GM12878 (cell line): ENCODE measurements at regions not wholly inside any gene's neighbourhood (a gene's known extent, or its start where the extent isn't known, plus 50 kb on each side); places are given as distances from the start of the nearest gene placed in this dataset.

Experiments
- ATAC-seq: fragments of 200-7000 bp; cut with Tn5 transposase; 3 replicates; pipeline ENCODE4 v1.9.1; 2020; ENCODE audit warnings: mild to moderate bottlenecking, moderate library complexity
- BruUV-seq: library from RNA; stranded (reverse); fragments of 400-500 nt; replicated peaks from 2 replicates; lab custom pipeline; 2021; lab: Mats Ljungman, UMichigan
- CTCF ChIA-PET: fragments of 300-600 bp; sonication (Branson Sonifier 250); formaldehyde crosslinking; extraction: SDS; loops from one replicate; lab custom pipeline; 2021; ENCODE audit warnings: inconsistent platforms; lab: Yijun Ruan, JAX
- POLR2A ChIA-PET: fragments of 350-600 bp; formaldehyde crosslinking; extraction: SDS; loops from one replicate; lab custom pipeline; 2021; ENCODE audit warnings: inconsistent platforms; lab: Charles Lee
- RAD21 ChIA-PET: fragments of 300-600 bp; sonication (Branson Sonifier 250); formaldehyde crosslinking; loops from one replicate; lab custom pipeline; 2023; ENCODE audit warnings: antibody characterized with exemption; ENCODE audit not compliant: unreplicated experiment; lab: Charles Lee
- SMC1A ChIA-PET: fragments of 300-600 bp; sonication (Branson Sonifier 250); formaldehyde crosslinking; loops from one replicate; lab custom pipeline; 2023; ENCODE audit not compliant: unreplicated experiment, uncharacterized antibody; lab: Charles Lee
- DNase-seq: peaks from one replicate; pipeline ENCODE4 v3.0.0-alpha.2; 2011; ENCODE audit warnings: low read depth, low spot score
- FAIRE-seq: peaks from 3 replicates; lab custom pipeline; 2011; peaks lifted over from hg19 to GRCh38; lab: Jason Lieb, UNC
- H2AFZ ChIP-seq: 2 replicates; pipeline ENCODE4 v1.6.0; 2011; ENCODE audit warnings: low read depth, low read length, control low read depth; ENCODE audit not compliant: control insufficient read depth
- H3K27ac ChIP-seq: 2 replicates; pipeline ENCODE4 v1.5.1; 2011; ENCODE audit warnings: control low read depth; ENCODE audit not compliant: control insufficient read depth, insufficient read depth
- H3K27me3 ChIP-seq, 2 experiments: replicated peaks in 1 of 2; 2 replicates each; pipeline versions ENCODE4 v1.6.0 to v1.6.1; 2011; ENCODE audit warnings: low read length in 1 of 2; ENCODE audit not compliant: control insufficient read depth in 2 of 2, insufficient read depth in 2 of 2
- H3K36me3 ChIP-seq, 2 experiments: 2 replicates each; pipeline ENCODE4 v1.5.1; 2011; ENCODE audit warnings: low read length in 1 of 2; ENCODE audit not compliant: control insufficient read depth in 2 of 2, insufficient read depth in 2 of 2
- H3K4me1 ChIP-seq: 2 replicates; pipeline ENCODE4 v1.6.1; 2011; ENCODE audit warnings: mild to moderate bottlenecking, low read length, moderate library complexity, mixed read lengths; ENCODE audit not compliant: control insufficient read depth, insufficient read depth
- H3K4me2 ChIP-seq: 2 replicates; pipeline ENCODE4 v1.6.0; 2011; ENCODE audit warnings: control low read depth; ENCODE audit not compliant: control insufficient read depth, insufficient read depth
- H3K4me3 ChIP-seq: fragments of 200-600 bp; sonication (generic); 2 replicates; pipeline ENCODE4 v1.5.1; 2016
- H3K79me2 ChIP-seq: 2 replicates; pipeline ENCODE4 v1.6.0; 2011; ENCODE audit warnings: low read length; ENCODE audit not compliant: control insufficient read depth, insufficient read depth
- H3K9ac ChIP-seq: 2 replicates; pipeline ENCODE4 v1.8.0; 2011; ENCODE audit warnings: low read length, control low read depth, mixed read lengths; ENCODE audit not compliant: control insufficient read depth, insufficient read depth
- H3K9me3 ChIP-seq: replicated peaks from 3 replicates; pipeline ENCODE4 v1.5.1; 2011; ENCODE audit warnings: mild to moderate bottlenecking, low read length; ENCODE audit not compliant: control insufficient read depth, insufficient read depth
- H4K20me1 ChIP-seq: 2 replicates; pipeline ENCODE4 v1.6.0; 2011; ENCODE audit not compliant: control insufficient read depth, insufficient read depth
- BMI1 ChIP-seq: fragments of 450-650 bp; IDR thresholded peaks from 2 replicates; pipeline ENCODE4 v1.6.1; 2016; ENCODE audit warnings: mild to moderate bottlenecking, moderate library complexity, borderline replicate concordance
- CBFB ChIP-seq: IDR thresholded peaks from 2 replicates; pipeline ENCODE4 v1.6.1; 2016; ENCODE audit warnings: antibody characterized with exemption, low read depth
- CUX1 ChIP-seq: IDR thresholded peaks from 2 replicates; pipeline ENCODE4 v1.6.1; 2012; ENCODE audit warnings: improper control_type of control experiment, low read depth, low read length; ENCODE audit not compliant: insufficient replicate concordance
- E2F8 ChIP-seq: fragments of 450-650 bp; IDR thresholded peaks from 2 replicates; pipeline ENCODE4 v1.6.1; 2018; ENCODE audit warnings: mild to moderate bottlenecking, low read depth, moderate library complexity; ENCODE audit not compliant: partially characterized antibody
- GABPA ChIP-seq: IDR thresholded peaks from 2 replicates; pipeline ENCODE4 v1.6.1; 2014; ENCODE audit warnings: antibody characterized with exemption, low read depth, mild to moderate bottlenecking, inconsistent platforms
- IRF5 ChIP-seq: fragments of 450-650 bp; IDR thresholded peaks from 2 replicates; pipeline ENCODE4 v1.6.1; 2017; ENCODE audit warnings: borderline replicate concordance
- JUNB ChIP-seq: IDR thresholded peaks from 2 replicates; pipeline ENCODE4 v1.6.1; 2016; ENCODE audit warnings: antibody characterized with exemption, mild to moderate bottlenecking
- KDM1A ChIP-seq: fragments of 200-600 bp; sonication (generic); IDR thresholded peaks from 2 replicates; pipeline ENCODE4 v1.6.1; 2016; ENCODE audit warnings: borderline replicate concordance
- KLF5 ChIP-seq: fragments of 450-650 bp; IDR thresholded peaks from 2 replicates; pipeline ENCODE4 v1.6.1; 2014; ENCODE audit warnings: mild to moderate bottlenecking; ENCODE audit not compliant: partially characterized antibody
- MYC ChIP-seq: IDR thresholded peaks from 2 replicates; pipeline ENCODE4 v1.6.1; 2011; ENCODE audit warnings: mild to moderate bottlenecking, low read length, moderate library complexity, inconsistent platforms; ENCODE audit not compliant: insufficient read depth, insufficient replicate concordance, insufficient read length, severe bottlenecking
- NFYA ChIP-seq: IDR thresholded peaks from 2 replicates; pipeline ENCODE4 v1.6.1; 2011; ENCODE audit warnings: low read depth, mild to moderate bottlenecking, low read length, improper control_type of control experiment, borderline replicate concordance
- RAD21 ChIP-seq: IDR thresholded peaks from 2 replicates; pipeline ENCODE4 v1.6.1; 2011; ENCODE audit warnings: mild to moderate bottlenecking, low read depth, low read length, moderate library complexity; ENCODE audit not compliant: insufficient read depth
- RFX5 ChIP-seq: IDR thresholded peaks from 2 replicates; pipeline ENCODE4 v1.6.1; 2011; ENCODE audit warnings: low read depth, low read length, improper control_type of control experiment
- SIX5 ChIP-seq: IDR thresholded peaks from 2 replicates; pipeline ENCODE4 v1.6.1; 2011; ENCODE audit warnings: mild to moderate bottlenecking, low read depth, low read length, moderate library complexity; ENCODE audit not compliant: severe bottlenecking
- TCF12 ChIP-seq: IDR thresholded peaks from 2 replicates; pipeline ENCODE4 v1.6.1; 2011; ENCODE audit warnings: low read depth, mild to moderate bottlenecking, low read length
- WGBS: methylation state at CpG from one replicate; pipeline ENCODE4 v1.1.6; 2016; ENCODE audit warnings: low lambda C conversion rate; ENCODE audit not compliant: insufficient replicate concordance, insufficient coverage; ENCODE audit errors: missing lambda C conversion rate; 5-methylcytosine and 5-hydroxymethylcytosine counted together
- in situ Hi-C: fragments of 300-500 bp; cut with MboI; formaldehyde crosslinking; loops from 9 replicates; pipeline ENCODE4 v1.14.3; 2018; ENCODE audit warnings: mixed read lengths
- intact Hi-C: fragments of 100-400 bp; cut with micrococcal nuclease; formaldehyde crosslinking; loops from one replicate; pipeline ENCODE4 v1.14.2; 2022; ENCODE audit not compliant: unreplicated experiment

- DNase-seq, result no peak
- no peak for FAIRE-seq
- 19% methylated on average over 4 of the region's 4 CpGs for WGBS
- Histone ChIP-seq H3K4me3 (no peak overlapping the region), H3K27me3 (no peaks in the 10 kb centered on the region), H3K36me3 (no peaks in the 10 kb centered on the region), H3K79me2 (no peaks in the 10 kb centered on the region), H4K20me1 (no peaks in the 10 kb centered on the region), H3K27ac (no peak overlapping the region), H3K4me1 (no peaks in the 10 kb centered on the region), H3K4me2 (no peak overlapping the region), H2AFZ (no peak overlapping the region), H3K9me3 (no peaks in the 10 kb centered on the region), H3K9ac (no peak overlapping the region)
- in situ Hi-C loops (no loop called here), intact Hi-C loops (no loop called here)
- ChIA-PET CTCF (no interaction called here), RAD21 (no interaction called here), SMC1A (no interaction called here), POLR2A (no interaction called here)
- BruUV-seq, result no TSS peak
- no peak for ATAC-seq
- TF ChIP-seq CBFB (no peak), KDM1A (no peak), E2F8 (no peak), CUX1 (no peak), JUNB (no peak), RFX5 (no peak), RAD21 (no peak), NFYA (no peak), KLF5 (no peak), TCF12 (no peak), BMI1 (no peak), IRF5 (no peak), GABPA (no peak), SIX5 (no peak), MYC (no peak)
Observed at GRCh38 chr20:60497298-60498035, 539.2 kb downstream of the CDH26 start.
